AG10803 (cell line): ENCODE measurements at regions not wholly inside any gene's neighbourhood (a gene's known extent, or its start where the extent isn't known, plus 50 kb on each side); places are given as distances from the start of the nearest gene placed in this dataset.
A peak's percentile ranks its signal among the peaks of the same experiment; 100 is the strongest.

Experiments
- DNase-seq: peaks from one replicate; pipeline ENCODE4 v3.0.0; 2010; ENCODE audit warnings: low read depth
- H3K4me3 ChIP-seq: 2 replicates; pipeline ENCODE4 v1.5.1; 2011; ENCODE audit warnings: mild to moderate bottlenecking, low read length, control low read depth
- CTCF ChIP-seq: conservative IDR thresholded peaks from 2 replicates; pipeline ENCODE4 v1.5.1; 2011; ENCODE audit warnings: mild to moderate bottlenecking, low read length, control low read depth, inconsistent platforms

DNA sequence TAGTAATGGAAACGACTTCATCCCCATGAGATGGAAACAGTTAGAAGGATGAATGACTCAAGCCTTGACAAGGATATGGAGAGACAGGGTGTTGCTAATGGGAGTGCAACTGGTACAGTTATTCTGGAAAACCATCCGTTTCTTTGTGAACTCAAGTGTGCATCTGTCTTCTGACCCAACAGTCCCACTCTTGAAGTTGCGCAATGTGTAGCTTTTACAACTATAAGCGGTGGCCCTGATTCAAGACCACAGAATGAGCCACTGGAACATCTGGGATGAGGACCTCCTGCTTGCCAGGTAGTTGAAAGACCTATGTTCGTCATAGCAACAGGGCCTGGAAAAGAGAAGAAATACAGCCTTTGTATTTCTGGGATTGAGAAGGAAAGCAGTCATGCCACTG lies 115.8 kb upstream of the GMDS start:
- no peak for DNase-seq
- TF ChIP-seq CTCF = no peak
- no peak overlapping the region for H3K4me3 ChIP-seq

- TF ChIP-seq CTCF = no peak
- DNase-seq = no peak
- H3K4me3 ChIP-seq = no peak overlapping the region
Observed at GRCh38 chr6:2360716-2361115, 115.3 kb upstream of the GMDS start.

GRCh38 chr6:2360126-2360525 lies 114.7 kb upstream of the GMDS start:
- H3K4me3 ChIP-seq = no peak overlapping the region
- no peak for DNase-seq
- no peak for TF ChIP-seq CTCF

DNA sequence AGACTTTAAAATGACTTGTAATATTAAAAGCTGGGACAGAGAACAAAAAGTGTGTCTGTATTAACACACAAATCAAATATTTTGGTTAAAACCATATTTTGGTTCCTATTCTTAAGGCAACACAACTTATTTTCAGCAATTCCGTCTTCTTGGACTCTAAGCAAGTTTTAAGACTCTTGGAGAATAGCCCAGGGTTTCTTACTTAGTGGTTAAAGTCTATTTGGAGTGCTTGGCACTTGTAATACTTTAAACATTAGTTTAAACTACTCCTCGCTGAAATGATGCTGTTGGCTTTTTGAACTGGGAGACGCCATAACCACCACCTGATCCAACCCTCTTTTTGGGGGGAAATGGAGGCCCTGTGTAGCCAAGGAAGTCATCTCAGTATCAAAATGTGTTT lies 109.7 kb upstream of the GMDS start:
- peak; percentile 10 for DNase-seq
- no peak overlapping the region for H3K4me3 ChIP-seq
- TF ChIP-seq CTCF = no peak

DNA sequence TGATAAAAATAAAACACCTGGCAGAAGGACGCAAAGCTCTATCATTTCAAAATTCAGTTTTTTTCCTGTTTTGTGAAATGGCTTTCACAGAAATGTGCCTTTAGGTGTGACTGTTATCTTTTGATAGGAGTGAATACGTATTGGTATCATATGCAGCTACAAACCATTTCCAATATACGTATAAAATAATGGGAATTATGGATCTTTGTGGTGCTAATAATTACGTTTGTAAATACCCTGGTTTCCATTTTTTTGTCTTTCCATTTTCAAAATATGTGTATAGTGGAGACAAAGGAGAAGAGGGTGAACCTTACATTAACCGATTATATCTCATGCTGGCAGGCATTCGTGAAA lies 108.7 kb upstream of the GMDS start:
- no peak for DNase-seq
- TF ChIP-seq CTCF = no peak
- no peak overlapping the region for H3K4me3 ChIP-seq

DNA sequence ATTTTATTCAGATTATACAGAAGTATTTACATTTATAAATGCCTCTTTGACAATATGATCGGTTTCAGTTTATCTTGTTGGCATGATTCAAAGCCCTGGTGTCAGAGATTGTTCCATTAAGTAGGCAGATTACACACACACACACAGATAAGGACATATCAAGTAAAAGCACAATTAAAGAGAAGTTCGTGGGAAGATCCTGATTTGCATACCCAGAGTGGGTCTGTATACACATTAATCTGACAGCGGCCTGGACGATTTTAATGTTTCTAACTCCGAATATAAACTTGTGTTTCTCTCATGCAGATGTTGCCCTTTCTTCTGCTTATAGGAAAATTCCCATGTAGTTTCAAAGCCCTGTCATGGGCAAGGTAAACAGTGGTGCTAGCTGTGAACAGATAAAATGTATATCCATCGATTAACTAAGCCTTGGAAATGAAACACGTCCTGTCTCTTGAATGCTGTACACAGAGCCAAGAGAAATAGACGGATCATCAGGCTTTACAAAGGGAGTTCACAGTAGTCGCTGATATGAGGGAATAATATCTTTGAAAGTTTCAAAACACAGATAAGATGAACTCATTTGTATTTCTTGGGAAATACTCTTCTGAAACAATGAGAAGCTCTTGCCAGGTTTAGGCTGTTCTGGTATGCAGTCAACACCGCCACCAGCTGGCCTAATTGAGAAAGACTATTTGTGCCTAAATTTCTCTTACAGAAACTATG lies 108.2 kb upstream of the GMDS start:
- TF ChIP-seq CTCF = peak; percentile 87
- DNase-seq = peak; percentile 77
- no peak overlapping the region for H3K4me3 ChIP-seq

GRCh38 chr6:2351807-2352431 lies 106.5 kb upstream of the GMDS start:
- no peak for TF ChIP-seq CTCF
- DNase-seq = peak; percentile 69

More at GRCh38 chr6:2351807-2352431, 106.5 kb upstream of the GMDS start:
- no peak overlapping the region for H3K4me3 ChIP-seq
